ENCODE measurements at regions not wholly inside any gene's neighbourhood (a gene's known extent, or its start where the extent isn't known, plus 50 kb on each side); places are given as distances from the start of the nearest gene placed in this dataset.

DNA sequence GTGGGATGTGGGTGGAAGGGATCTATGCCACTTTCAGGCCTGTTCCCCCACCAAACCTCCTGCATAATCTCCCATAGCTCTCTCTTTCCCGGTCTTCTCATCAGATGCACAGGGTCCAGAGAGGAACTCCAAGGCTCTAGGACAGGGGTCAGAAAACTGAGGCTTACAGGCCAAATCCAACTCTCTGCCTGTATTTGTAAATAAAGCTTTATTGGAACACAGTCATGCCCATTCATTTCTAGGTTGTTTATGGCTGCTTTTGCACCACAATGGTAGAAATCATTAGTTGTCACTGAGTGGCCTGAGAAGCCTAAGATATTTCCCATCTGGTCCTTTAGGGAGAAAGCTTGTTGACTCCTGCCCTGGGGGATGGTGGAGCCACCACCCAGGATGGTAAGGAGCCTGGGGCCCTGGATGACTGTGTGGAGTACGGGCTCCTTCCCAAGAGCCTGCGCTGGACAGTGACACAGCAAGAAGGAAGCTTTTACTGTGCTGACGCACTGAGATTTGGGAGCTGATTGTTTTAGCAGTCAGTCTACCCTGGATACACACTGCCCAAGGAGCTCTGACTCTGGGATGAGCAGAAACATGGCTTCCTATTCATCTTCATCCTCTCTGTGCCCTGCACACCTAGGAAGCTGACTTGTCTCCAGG, 64.0 kb upstream of the RAPGEF1 start:
- Mint-ChIP-seq H3K4me3 (ENCODE audit: unreplicated experiment) (no peak overlapping the region), H3K27me3 (ENCODE audit: unreplicated experiment) (peaks cover 5% of the 10 kb centered on the region), H3K36me3 (ENCODE audit: unreplicated experiment) (no peaks in the 10 kb centered on the region), H3K4me1 (ENCODE audit: low read depth, unreplicated experiment) (peaks cover 22% of the 10 kb centered on the region), H3K27ac (ENCODE audit: unreplicated experiment) (no peak overlapping the region), H3K9me3 (ENCODE audit: unreplicated experiment) (peaks cover 5% of the 10 kb centered on the region)
- DNase-seq, result no peak
- TF ChIP-seq, protein P1, sequence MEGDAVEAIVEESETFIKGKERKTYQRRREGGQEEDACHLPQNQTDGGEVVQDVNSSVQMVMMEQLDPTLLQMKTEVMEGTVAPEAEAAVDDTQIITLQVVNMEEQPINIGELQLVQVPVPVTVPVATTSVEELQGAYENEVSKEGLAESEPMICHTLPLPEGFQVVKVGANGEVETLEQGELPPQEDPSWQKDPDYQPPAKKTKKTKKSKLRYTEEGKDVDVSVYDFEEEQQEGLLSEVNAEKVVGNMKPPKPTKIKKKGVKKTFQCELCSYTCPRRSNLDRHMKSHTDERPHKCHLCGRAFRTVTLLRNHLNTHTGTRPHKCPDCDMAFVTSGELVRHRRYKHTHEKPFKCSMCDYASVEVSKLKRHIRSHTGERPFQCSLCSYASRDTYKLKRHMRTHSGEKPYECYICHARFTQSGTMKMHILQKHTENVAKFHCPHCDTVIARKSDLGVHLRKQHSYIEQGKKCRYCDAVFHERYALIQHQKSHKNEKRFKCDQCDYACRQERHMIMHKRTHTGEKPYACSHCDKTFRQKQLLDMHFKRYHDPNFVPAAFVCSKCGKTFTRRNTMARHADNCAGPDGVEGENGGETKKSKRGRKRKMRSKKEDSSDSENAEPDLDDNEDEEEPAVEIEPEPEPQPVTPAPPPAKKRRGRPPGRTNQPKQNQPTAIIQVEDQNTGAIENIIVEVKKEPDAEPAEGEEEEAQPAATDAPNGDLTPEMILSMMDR (IDR thresholded peaks at IDR 0.05; ENCODE audit: partially characterized antibody, unreplicated experiment), result no peak

DNA sequence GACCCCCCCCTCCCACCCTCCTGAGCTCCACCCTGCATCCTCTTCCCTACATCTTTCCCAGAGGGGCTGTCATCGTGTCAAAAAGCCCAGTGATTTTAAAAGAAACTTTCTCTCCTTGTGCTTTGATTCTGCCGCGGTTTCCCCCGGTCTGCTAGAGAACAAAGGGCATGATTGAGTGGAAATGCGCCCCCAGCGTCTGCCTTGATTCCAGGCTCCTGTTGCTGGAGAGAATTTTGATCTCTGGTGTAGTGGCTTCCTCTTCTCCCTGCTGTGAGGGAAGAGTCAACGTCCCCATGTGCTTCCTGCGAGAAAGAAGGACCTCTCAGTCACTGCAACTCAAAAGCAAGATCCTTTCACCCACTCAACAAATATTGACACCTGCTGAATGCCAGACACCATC, 61.9 kb upstream of the RAPGEF1 start:
- H3K27me3 Mint-ChIP-seq (ENCODE audit: unreplicated experiment), result peaks cover 5% of the 10 kb centered on the region

DNA sequence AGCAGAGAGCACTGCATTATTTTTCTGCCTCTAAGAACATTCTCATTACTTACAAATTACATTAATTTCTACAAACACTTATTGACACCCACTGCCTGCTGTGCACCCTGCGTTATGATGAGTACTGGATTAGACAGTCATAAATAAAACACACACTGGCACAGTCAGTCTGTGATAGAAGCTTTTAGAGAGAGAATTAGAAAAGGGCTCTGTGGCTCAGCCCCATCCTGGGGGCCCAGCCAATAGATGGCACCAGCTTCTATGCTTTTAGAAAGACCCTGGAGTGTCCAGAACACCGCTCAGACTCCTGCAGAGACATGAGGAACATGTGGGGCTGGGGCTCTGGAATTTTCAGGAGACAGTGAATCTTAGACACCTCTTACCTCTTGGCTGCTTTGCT, 61.0 kb upstream of the RAPGEF1 start:
- no peak overlapping the region for H3K4me3 Mint-ChIP-seq (ENCODE audit: unreplicated experiment)
- DNase-seq, result no peak
- TF ChIP-seq, protein P1 (IDR thresholded peaks at IDR 0.05; ENCODE audit: partially characterized antibody, unreplicated experiment), result no peak
- peaks cover 7% of the 10 kb centered on the region for H3K4me1 Mint-ChIP-seq (ENCODE audit: low read depth, unreplicated experiment)
- peaks cover 5% of the 10 kb centered on the region for H3K27me3 Mint-ChIP-seq (ENCODE audit: unreplicated experiment)
- no peaks in the 10 kb centered on the region for H3K36me3 Mint-ChIP-seq (ENCODE audit: unreplicated experiment)
- no peak overlapping the region for H3K27ac Mint-ChIP-seq (ENCODE audit: unreplicated experiment)
- peaks cover 5% of the 10 kb centered on the region for H3K9me3 Mint-ChIP-seq (ENCODE audit: unreplicated experiment)

More for the DNA sequence above, 61.9 kb upstream of the RAPGEF1 start:
- Mint-ChIP-seq H3K4me3 (ENCODE audit: unreplicated experiment) (no peak overlapping the region), H3K36me3 (ENCODE audit: unreplicated experiment) (no peaks in the 10 kb centered on the region), H3K9me3 (ENCODE audit: unreplicated experiment) (peaks cover 5% of the 10 kb centered on the region), H3K4me1 (ENCODE audit: low read depth, unreplicated experiment) (peaks cover 15% of the 10 kb centered on the region), H3K27ac (ENCODE audit: unreplicated experiment) (no peak overlapping the region)
- no peak for DNase-seq
- TF ChIP-seq, protein P1 (IDR thresholded peaks at IDR 0.05; ENCODE audit: partially characterized antibody, unreplicated experiment), result no peak

DNA sequence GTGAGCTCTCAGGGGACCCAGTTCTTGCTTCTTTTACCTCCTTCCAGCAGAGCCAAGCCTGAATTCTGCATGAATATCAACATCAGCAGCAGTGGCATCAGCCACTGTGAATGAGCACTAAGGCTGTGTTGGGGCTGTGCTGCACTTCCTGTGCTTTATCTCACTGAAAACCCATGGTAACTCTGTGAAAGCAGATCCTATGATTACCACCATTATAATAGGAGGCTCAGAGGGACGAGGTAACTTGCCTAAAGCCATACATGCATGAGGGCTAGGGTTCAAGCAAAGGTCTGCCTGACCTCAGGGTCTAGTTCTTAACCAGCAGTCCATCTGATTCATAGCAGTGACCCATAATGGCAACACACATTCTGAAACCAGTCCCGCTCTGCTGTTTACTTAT, 60.5 kb upstream of the RAPGEF1 start:
- H3K9me3 Mint-ChIP-seq (ENCODE audit: unreplicated experiment), result peaks cover 5% of the 10 kb centered on the region
- DNase-seq, result no peak
- H3K27me3 Mint-ChIP-seq (ENCODE audit: unreplicated experiment), result peaks cover 5% of the 10 kb centered on the region
- no peaks in the 10 kb centered on the region for H3K36me3 Mint-ChIP-seq (ENCODE audit: unreplicated experiment)
- no peak overlapping the region for H3K27ac Mint-ChIP-seq (ENCODE audit: unreplicated experiment)
- TF ChIP-seq, protein P1 (IDR thresholded peaks at IDR 0.05; ENCODE audit: partially characterized antibody, unreplicated experiment), result no peak
- no peak overlapping the region for H3K4me3 Mint-ChIP-seq (ENCODE audit: unreplicated experiment)
- peaks cover 8% of the 10 kb centered on the region for H3K4me1 Mint-ChIP-seq (ENCODE audit: low read depth, unreplicated experiment)

DNA sequence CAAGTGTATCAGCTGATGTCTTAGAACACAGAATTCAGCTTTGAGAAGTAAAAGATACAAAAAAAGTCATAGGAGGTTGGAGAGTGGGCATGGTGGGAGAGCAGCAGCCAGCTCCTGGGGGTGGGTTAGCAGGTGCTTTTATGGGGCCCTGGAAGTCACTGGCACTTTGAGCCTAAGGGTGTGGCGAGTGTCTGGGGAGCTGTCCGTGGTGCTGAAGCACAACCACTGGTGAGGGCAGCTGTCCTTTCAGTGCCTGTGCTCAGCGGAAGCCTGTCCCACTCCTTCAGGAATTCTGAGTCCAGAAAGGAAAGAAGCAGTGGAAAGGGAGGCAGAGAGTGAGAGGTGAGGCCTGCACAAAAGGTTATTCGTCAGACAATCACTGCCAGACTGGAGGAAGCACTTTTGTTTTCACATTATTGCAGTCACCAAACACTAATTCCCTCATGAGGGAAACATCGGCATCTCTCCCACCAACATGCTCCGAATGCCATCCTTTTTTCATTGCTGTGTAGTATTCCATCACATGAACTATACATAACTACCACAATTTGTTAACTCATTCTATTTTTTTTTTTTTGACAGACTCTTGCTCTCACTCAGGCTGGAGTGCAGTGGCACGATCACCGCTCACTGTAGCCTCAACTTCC, 59.4 kb upstream of the RAPGEF1 start:
- no peaks in the 10 kb centered on the region for H3K36me3 Mint-ChIP-seq (ENCODE audit: unreplicated experiment)
- H3K9me3 Mint-ChIP-seq (ENCODE audit: unreplicated experiment), result peaks cover 8% of the 10 kb centered on the region
- TF ChIP-seq, protein P1 (IDR thresholded peaks at IDR 0.05; ENCODE audit: partially characterized antibody, unreplicated experiment), result no peak
- peaks cover 10% of the 10 kb centered on the region for H3K27me3 Mint-ChIP-seq (ENCODE audit: unreplicated experiment)
- no peak for DNase-seq
- H3K4me1 Mint-ChIP-seq (ENCODE audit: low read depth, unreplicated experiment), result peaks cover 14% of the 10 kb centered on the region
- H3K27ac Mint-ChIP-seq (ENCODE audit: unreplicated experiment), result no peak overlapping the region
- no peak overlapping the region for H3K4me3 Mint-ChIP-seq (ENCODE audit: unreplicated experiment)

All from glutamatergic neuron (in vitro differentiated cells).